Transverse colon (tissue), 4 donors: ENCODE measurements at regions not wholly inside any gene's neighbourhood (a gene's known extent, or its start where the extent isn't known, plus 50 kb on each side); places are given as distances from the start of the nearest gene placed in this dataset.

Experiments used
- CTCF ChIP-seq, 5 experiments: fragments of 200-600 bp in 3 of 5; fragments of 450-650 bp in 2 of 5; sonication (generic) in 3 of 5; IDR thresholded peaks; 1 replicate in 2 of 5; 2 replicates in 3 of 5; pipeline ENCODE4 v1.5.1; 2016 to 2017; ENCODE audit warnings: antibody characterized with exemption in 5 of 5, inconsistent platforms in 3 of 5, mild to moderate bottlenecking in 2 of 5, moderate library complexity in 1 of 5
- EP300 ChIP-seq: sonication (generic); formaldehyde crosslinking; IDR thresholded peaks from one replicate; pipeline ENCODE4 v1.6.1; 2017; ENCODE audit warnings: antibody characterized with exemption, low read depth
- POLR2A ChIP-seq: fragments of 450-650 bp; IDR thresholded peaks from one replicate; pipeline ENCODE4 v1.6.1; 2016; ENCODE audit warnings: antibody characterized with exemption, mild to moderate bottlenecking, moderate library complexity
- POLR2AphosphoS5 ChIP-seq, 3 donors: sonication (generic); formaldehyde crosslinking; IDR thresholded peaks; one replicate each; pipeline ENCODE4 v1.6.1; 2016; ENCODE audit warnings: antibody characterized with exemption in 3 of 3

DNA sequence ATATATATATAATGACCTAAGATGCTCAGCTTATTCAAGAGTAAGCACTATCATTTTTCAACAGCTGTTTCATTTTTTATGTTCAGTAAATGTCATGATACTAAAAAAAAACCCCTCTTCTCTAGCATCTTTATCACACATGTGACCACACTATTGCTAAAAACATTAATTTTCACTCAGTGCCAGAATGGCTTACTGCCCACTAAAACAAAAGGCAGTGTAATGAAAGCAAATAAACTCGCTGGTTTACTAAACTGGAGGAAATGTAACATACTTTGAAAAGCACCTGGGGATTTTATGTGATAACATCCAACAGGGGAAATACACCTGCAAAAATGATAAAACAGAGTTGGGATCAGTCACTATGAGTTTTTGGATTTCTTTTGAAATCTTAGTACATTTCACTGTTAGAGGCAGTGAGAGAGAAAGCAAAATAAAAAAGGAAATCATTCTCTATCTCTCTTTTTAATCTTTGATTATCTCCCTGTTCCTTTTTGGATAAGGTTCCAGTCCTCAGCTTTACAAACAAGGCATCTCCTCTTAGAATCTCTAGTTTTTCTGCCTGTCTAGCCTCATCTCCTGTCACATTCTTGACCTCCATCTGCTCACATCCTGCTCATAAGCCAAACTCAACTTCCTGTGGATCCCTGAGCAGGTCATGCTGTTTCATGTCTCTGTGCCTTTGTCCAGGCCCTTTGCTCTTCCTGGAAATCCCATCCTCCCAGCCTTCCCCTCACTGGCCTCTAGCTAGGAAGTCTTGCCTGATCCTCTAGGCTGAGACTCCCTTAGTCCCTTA is 338.0 kb downstream of the MAN2A1 start:
- TF ChIP-seq POLR2A = no peak
- no peak for TF ChIP-seq CTCF (IDR thresholded peaks at IDR 0.05)
- TF ChIP-seq EP300 = no peak
- no peak for TF ChIP-seq POLR2AphosphoS5 (IDR thresholded peaks at IDR 0.05)
